Fibroblast of the aortic adventitia (primary cell): ENCODE measurements at regions not wholly inside any gene's neighbourhood (a gene's known extent, or its start where the extent isn't known, plus 50 kb on each side); places are given as distances from the start of the nearest gene placed in this dataset.

Experiments used
- DNase-seq: peaks from one replicate; pipeline ENCODE4 v3.0.0-alpha.2; 2010; ENCODE audit warnings: low read depth
- H3K4me3 ChIP-seq: 2 replicates; pipeline ENCODE4 v1.5.1; 2011; ENCODE audit warnings: low read depth, mild to moderate bottlenecking, control low read depth, low read length, moderate library complexity
- CTCF ChIP-seq: IDR thresholded peaks from 2 replicates; pipeline ENCODE4 v1.5.1; 2011; ENCODE audit warnings: mild to moderate bottlenecking, low read length, control low read depth, inconsistent platforms; ENCODE audit not compliant: insufficient read depth

- DNase-seq, result no peak
- no peak overlapping the region for H3K4me3 ChIP-seq
- TF ChIP-seq CTCF, result no peak
Measured at GRCh38 chr15:29348336-29348914, 78.8 kb upstream of the NSMCE3 start.

GRCh38 chr15:29346998-29347397 lies 77.4 kb upstream of the NSMCE3 start:
- H3K4me3 ChIP-seq, result no peak overlapping the region
- TF ChIP-seq CTCF, result no peak
- no peak for DNase-seq

GRCh38 chr15:29345549-29346525 lies 76.2 kb upstream of the NSMCE3 start:
- DNase-seq, result no peak
- TF ChIP-seq CTCF, result no peak
- no peak overlapping the region for H3K4me3 ChIP-seq

- DNase-seq, result no peak
- no peak for TF ChIP-seq CTCF
- no peak overlapping the region for H3K4me3 ChIP-seq
Measured at GRCh38 chr15:29344474-29344873, 74.9 kb upstream of the NSMCE3 start.

GRCh38 chr15:29343229-29343628 lies 73.6 kb upstream of the NSMCE3 start:
- no peak overlapping the region for H3K4me3 ChIP-seq
- DNase-seq, result no peak
- TF ChIP-seq CTCF, result no peak

- DNase-seq, result no peak
- H3K4me3 ChIP-seq, result no peak overlapping the region
- TF ChIP-seq CTCF, result no peak
Measured at GRCh38 chr15:29342201-29342600, 72.6 kb upstream of the NSMCE3 start.
